GM23338 (cell line): ENCODE measurements at regions not wholly inside any gene's neighbourhood (a gene's known extent, or its start where the extent isn't known, plus 50 kb on each side); places are given as distances from the start of the nearest gene placed in this dataset.

ENCODE experiments used
- ATAC-seq: fragments of 200-7000 bp; cut with Tn5 transposase; 3 replicates; pipeline ENCODE4 v1.9.1; 2020
- DNase-seq: peaks from one replicate; pipeline ENCODE4 v3.0.0-alpha.2; 2015; ENCODE audit warnings: low spot score
- H2AFZ ChIP-seq: fragments of 200-600 bp; sonication (generic); 2 replicates; pipeline ENCODE4 v1.8.0; 2016; ENCODE audit warnings: antibody characterized with exemption, mild to moderate bottlenecking, moderate library complexity
- H3F3A ChIP-seq: fragments of 200-600 bp; sonication (generic); replicated peaks from 2 replicates; pipeline ENCODE4 v1.8.0; 2017; ENCODE audit warnings: antibody characterized with exemption, mixed run types, low read depth
- H3K27ac ChIP-seq: fragments of 200-600 bp; sonication (generic); 2 replicates; pipeline ENCODE4 v1.6.1; 2016; ENCODE audit warnings: low read depth
- H3K27me3 ChIP-seq: fragments of 200-600 bp; sonication (generic); 2 replicates; pipeline ENCODE4 v1.8.0; 2016; ENCODE audit warnings: mild to moderate bottlenecking, mixed run types, moderate library complexity; ENCODE audit not compliant: insufficient read depth
- H3K36me3 ChIP-seq: fragments of 200-600 bp; sonication (generic); 2 replicates; pipeline ENCODE4 v1.8.0; 2016; ENCODE audit warnings: mild to moderate bottlenecking; ENCODE audit not compliant: insufficient read depth
- H3K4me1 ChIP-seq: fragments of 200-600 bp; sonication (generic); 2 replicates; pipeline ENCODE4 v1.8.0; 2016; ENCODE audit warnings: mild to moderate bottlenecking, moderate library complexity; ENCODE audit not compliant: insufficient read depth
- H3K4me2 ChIP-seq: fragments of 200-600 bp; sonication (generic); 2 replicates; pipeline ENCODE4 v1.7.1; 2017; ENCODE audit warnings: mixed run types
- H3K4me3 ChIP-seq: fragments of 200-600 bp; sonication (generic); 2 replicates; pipeline ENCODE4 v1.6.1; 2016; ENCODE audit warnings: mixed run types
- H3K79me2 ChIP-seq: fragments of 200-600 bp; sonication (generic); replicated peaks from 2 replicates; pipeline ENCODE4 v1.8.0; 2017; ENCODE audit warnings: mild to moderate bottlenecking; ENCODE audit not compliant: insufficient read depth
- H3K9me2 ChIP-seq: fragments of 200-600 bp; sonication (generic); 2 replicates; pipeline ENCODE4 v1.8.0; 2017; ENCODE audit not compliant: insufficient read depth
- H4K20me1 ChIP-seq: fragments of 200-600 bp; sonication (generic); replicated peaks from 2 replicates; pipeline ENCODE4 v1.8.0; 2017; ENCODE audit warnings: mild to moderate bottlenecking; ENCODE audit not compliant: insufficient read depth
- H3K27ac Mint-ChIP-seq: 2 replicates; pipeline ENCODE4 v1.8.0; 2020; ENCODE audit warnings: inconsistent platforms, mild to moderate bottlenecking, moderate library complexity, mixed read lengths
- H3K27me3 Mint-ChIP-seq: 3 replicates; pipeline ENCODE4 v1.8.0; 2022; ENCODE audit warnings: low read depth, mild to moderate bottlenecking, moderate library complexity, mixed read lengths, inconsistent platforms; ENCODE audit not compliant: insufficient read depth, poor library complexity
- H3K36me3 Mint-ChIP-seq: 3 replicates; pipeline ENCODE4 v1.8.0; 2021; ENCODE audit warnings: low read depth, mild to moderate bottlenecking, inconsistent platforms, moderate library complexity, mixed read lengths
- H3K4me1 Mint-ChIP-seq: 3 replicates; pipeline ENCODE4 v1.8.0; 2020; ENCODE audit warnings: mild to moderate bottlenecking, inconsistent platforms, mixed read lengths
- H3K4me3 Mint-ChIP-seq: 3 replicates; pipeline ENCODE4 v1.8.0; 2021; ENCODE audit warnings: moderate library complexity, mild to moderate bottlenecking, inconsistent platforms, mixed read lengths
- H3K9me3 Mint-ChIP-seq: 3 replicates; pipeline ENCODE4 v1.8.0; 2020; ENCODE audit warnings: moderate library complexity, mild to moderate bottlenecking, inconsistent platforms, mixed read lengths
- CREB1 ChIP-seq: fragments of 250-450 bp; sonication (Bioruptor Pico); IDR thresholded peaks from 2 replicates; pipeline ENCODE4 v1.5.0; 2020; ENCODE audit warnings: low read depth, mild to moderate bottlenecking, moderate library complexity
- ETS1 ChIP-seq: IDR thresholded peaks from 2 replicates; pipeline ENCODE4 v1.6.1; 2016; ENCODE audit warnings: antibody characterized with exemption
- JUNB ChIP-seq: IDR thresholded peaks from one replicate; pipeline ENCODE4 v1.6.1; 2016; ENCODE audit warnings: antibody characterized with exemption; ENCODE audit not compliant: unreplicated experiment
- REST ChIP-seq: IDR thresholded peaks from one replicate; pipeline ENCODE4 v1.6.1; 2018; ENCODE audit warnings: antibody characterized with exemption; ENCODE audit not compliant: unreplicated experiment
- TF ChIP-seq, protein P1 (sequence below): fragments of 250-450 bp; sonication (Bioruptor Pico); IDR thresholded peaks from 2 replicates; pipeline ENCODE4 v1.5.0; 2020; ENCODE audit warnings: mild to moderate bottlenecking, moderate library complexity

DNA sequence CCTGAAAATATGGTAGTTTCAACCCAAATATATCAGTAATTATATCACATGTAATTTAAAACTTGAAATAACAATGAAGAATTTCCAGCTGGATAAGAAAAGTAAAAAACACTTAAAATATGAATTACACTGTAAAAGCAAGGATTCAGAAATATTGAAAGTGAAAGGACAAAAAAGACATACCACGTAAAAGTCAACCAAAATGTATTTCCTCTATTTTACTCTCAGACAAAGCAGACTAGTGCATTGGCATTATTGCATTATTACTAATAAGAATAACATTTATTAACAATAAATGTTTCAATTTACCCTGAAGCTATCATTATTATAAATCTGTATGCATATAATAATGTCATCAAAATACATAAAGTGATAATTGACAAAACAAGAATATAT, 445.1 kb upstream of the TRIB2 start:
- Histone ChIP-seq H2AFZ (no peak overlapping the region), H3K4me2 (no peak overlapping the region), H4K20me1 (no peaks in the 10 kb centered on the region), H3K27me3 (no peaks in the 10 kb centered on the region), H3K9me2 (peaks cover 9% of the 10 kb centered on the region; the same call in 1 of the 2 replicates), H3K4me3 (no peak overlapping the region), H3K36me3 (no peaks in the 10 kb centered on the region), H3K79me2 (no peaks in the 10 kb centered on the region), H3K4me1 (no peaks in the 10 kb centered on the region), H3K27ac (no peak overlapping the region), H3F3A (no peaks in the 10 kb centered on the region)
- no peaks in the 10 kb centered on the region for H3K27me3 Mint-ChIP-seq
- ATAC-seq (no peak), DNase-seq (no peak)
- H3K4me1 Mint-ChIP-seq: peaks cover 2% of the 10 kb centered on the region; the same call in 1 of the 3 replicates
- no peaks in the 10 kb centered on the region for H3K36me3 Mint-ChIP-seq
- TF ChIP-seq, protein P1, sequence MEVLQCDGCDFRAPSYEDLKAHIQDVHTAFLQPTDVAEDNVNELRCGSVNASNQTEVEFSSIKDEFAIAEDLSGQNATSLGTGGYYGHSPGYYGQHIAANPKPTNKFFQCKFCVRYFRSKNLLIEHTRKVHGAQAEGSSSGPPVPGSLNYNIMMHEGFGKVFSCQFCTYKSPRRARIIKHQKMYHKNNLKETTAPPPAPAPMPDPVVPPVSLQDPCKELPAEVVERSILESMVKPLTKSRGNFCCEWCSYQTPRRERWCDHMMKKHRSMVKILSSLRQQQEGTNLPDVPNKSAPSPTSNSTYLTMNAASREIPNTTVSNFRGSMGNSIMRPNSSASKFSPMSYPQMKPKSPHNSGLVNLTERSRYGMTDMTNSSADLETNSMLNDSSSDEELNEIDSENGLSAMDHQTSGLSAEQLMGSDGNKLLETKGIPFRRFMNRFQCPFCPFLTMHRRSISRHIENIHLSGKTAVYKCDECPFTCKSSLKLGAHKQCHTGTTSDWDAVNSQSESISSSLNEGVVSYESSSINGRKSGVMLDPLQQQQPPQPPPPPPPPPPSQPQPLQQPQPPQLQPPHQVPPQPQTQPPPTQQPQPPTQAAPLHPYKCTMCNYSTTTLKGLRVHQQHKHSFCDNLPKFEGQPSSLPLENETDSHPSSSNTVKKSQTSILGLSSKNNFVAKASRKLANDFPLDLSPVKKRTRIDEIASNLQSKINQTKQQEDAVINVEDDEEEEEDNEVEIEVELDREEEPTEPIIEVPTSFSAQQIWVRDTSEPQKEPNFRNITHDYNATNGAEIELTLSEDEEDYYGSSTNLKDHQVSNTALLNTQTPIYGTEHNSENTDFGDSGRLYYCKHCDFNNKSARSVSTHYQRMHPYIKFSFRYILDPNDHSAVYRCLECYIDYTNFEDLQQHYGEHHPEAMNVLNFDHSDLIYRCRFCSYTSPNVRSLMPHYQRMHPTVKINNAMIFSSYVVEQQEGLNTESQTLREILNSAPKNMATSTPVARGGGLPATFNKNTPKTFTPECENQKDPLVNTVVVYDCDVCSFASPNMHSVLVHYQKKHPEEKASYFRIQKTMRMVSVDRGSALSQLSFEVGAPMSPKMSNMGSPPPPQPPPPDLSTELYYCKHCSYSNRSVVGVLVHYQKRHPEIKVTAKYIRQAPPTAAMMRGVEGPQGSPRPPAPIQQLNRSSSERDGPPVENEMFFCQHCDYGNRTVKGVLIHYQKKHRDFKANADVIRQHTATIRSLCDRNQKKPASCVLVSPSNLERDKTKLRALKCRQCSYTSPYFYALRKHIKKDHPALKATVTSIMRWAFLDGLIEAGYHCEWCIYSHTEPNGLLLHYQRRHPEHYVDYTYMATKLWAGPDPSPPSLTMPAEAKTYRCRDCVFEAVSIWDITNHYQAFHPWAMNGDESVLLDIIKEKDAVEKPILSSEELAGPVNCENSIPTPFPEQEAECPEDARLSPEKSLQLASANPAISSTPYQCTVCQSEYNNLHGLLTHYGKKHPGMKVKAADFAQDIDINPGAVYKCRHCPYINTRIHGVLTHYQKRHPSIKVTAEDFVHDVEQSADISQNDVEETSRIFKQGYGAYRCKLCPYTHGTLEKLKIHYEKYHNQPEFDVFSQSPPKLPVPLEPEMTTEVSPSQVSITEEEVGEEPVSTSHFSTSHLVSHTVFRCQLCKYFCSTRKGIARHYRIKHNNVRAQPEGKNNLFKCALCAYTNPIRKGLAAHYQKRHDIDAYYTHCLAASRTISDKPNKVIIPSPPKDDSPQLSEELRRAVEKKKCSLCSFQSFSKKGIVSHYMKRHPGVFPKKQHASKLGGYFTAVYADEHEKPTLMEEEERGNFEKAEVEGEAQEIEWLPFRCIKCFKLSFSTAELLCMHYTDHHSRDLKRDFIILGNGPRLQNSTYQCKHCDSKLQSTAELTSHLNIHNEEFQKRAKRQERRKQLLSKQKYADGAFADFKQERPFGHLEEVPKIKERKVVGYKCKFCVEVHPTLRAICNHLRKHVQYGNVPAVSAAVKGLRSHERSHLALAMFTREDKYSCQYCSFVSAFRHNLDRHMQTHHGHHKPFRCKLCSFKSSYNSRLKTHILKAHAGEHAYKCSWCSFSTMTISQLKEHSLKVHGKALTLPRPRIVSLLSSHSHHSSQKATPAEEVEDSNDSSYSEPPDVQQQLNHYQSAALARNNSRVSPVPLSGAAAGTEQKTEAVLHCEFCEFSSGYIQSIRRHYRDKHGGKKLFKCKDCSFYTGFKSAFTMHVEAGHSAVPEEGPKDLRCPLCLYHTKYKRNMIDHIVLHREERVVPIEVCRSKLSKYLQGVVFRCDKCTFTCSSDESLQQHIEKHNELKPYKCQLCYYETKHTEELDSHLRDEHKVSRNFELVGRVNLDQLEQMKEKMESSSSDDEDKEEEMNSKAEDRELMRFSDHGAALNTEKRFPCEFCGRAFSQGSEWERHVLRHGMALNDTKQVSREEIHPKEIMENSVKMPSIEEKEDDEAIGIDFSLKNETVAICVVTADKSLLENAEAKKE (CRISPR knock-in tag): no peak
- no peak for TF ChIP-seq REST
- no peak for TF ChIP-seq ETS1
- TF ChIP-seq JUNB: no peak
- no peak for TF ChIP-seq CREB1 (CRISPR knock-in tag)
- no peaks in the 10 kb centered on the region; the same call in 2 of the 3 replicates for H3K9me3 Mint-ChIP-seq
- no peak overlapping the region for H3K4me3 Mint-ChIP-seq
- H3K27ac Mint-ChIP-seq: no peak overlapping the region
